HCT116 (cell line): ENCODE measurements at regions not wholly inside any gene's neighbourhood (a gene's known extent, or its start where the extent isn't known, plus 50 kb on each side); places are given as distances from the start of the nearest gene placed in this dataset.

ENCODE experiments used
- ATAC-seq: fragments of 200-7000 bp; cut with Tn5 transposase; 2 replicates; pipeline ENCODE4 v1.9.1; 2020; ENCODE audit warnings: mild to moderate bottlenecking, moderate library complexity
- BruUV-seq: library from RNA; stranded (reverse); fragments of 400-500 nt; replicated peaks from 2 replicates; lab custom pipeline; 2021; lab: Mats Ljungman, UMichigan
- CTCF ChIA-PET: fragments of 300-600 bp; sonication (Branson Sonifier 250); formaldehyde crosslinking; loops from one replicate; lab custom pipeline; 2021; ENCODE audit warnings: antibody characterized with exemption; lab: Charles Lee
- POLR2A ChIA-PET: fragments of 300-600, 350-600 bp; sonication (Branson Sonifier 250); formaldehyde crosslinking; loops from one replicate; lab custom pipeline; 2021; ENCODE audit warnings: antibody characterized with exemption; lab: Charles Lee
- RAD21 ChIA-PET, 2 experiments: fragments of 300-600 bp; sonication (Branson Sonifier 250); formaldehyde crosslinking; loops; one replicate each; lab custom pipeline; 2023; ENCODE audit warnings: low total read pairs in 2 of 2; ENCODE audit not compliant: uncharacterized antibody in 2 of 2, unreplicated experiment in 2 of 2, low non-redundant PET in 1 of 2; lab: Charles Lee
- DNase-seq: peaks from one replicate; pipeline ENCODE4 v3.0.0-alpha.2; 2010; ENCODE audit warnings: low read depth, low spot score
- H2AFZ ChIP-seq: fragments of 200-600 bp; shearing (Covaris generic), sonication (generic); 2 replicates; pipeline ENCODE4 v1.6.1; 2017; ENCODE audit warnings: low read depth, mixed run types, mixed read lengths, antibody characterized with exemption, low read length; ENCODE audit not compliant: poor library complexity, severe bottlenecking
- H3K27ac ChIP-seq: 2 replicates; pipeline ENCODE4 v1.5.1; 2012; ENCODE audit warnings: low read depth, low read length
- H3K27me3 ChIP-seq: fragments of 200-600 bp; sonication (generic); 2 replicates; pipeline ENCODE4 v1.6.1; 2016; ENCODE audit warnings: mixed run types, low read length, mixed read lengths; ENCODE audit not compliant: insufficient read depth
- H3K36me3 ChIP-seq, 2 experiments: fragments of 200-500 bp in 1 of 2; fragments of 200-600 bp in 1 of 2; sonication (Bioruptor generic) in 1 of 2; sonication (generic) in 1 of 2; 2 replicates each; pipeline versions ENCODE4 v1.5.1 to v1.6.1; 2014 to 2016; ENCODE audit warnings: low read length in 2 of 2, inconsistent platforms in 1 of 2, mixed read lengths in 1 of 2, mixed run types in 1 of 2; ENCODE audit not compliant: insufficient read depth in 2 of 2, control insufficient read depth in 1 of 2
- H3K4me1 ChIP-seq, 2 experiments: fragments of 200-600 bp in 1 of 2; sonication (generic) in 1 of 2; 2 replicates each; pipeline versions ENCODE4 v1.5.1 to v1.6.1; 2012 to 2017; ENCODE audit warnings: low read length in 2 of 2, inconsistent platforms in 1 of 2, mild to moderate bottlenecking in 1 of 2, mixed read lengths in 1 of 2, mixed run types in 1 of 2, moderate library complexity in 1 of 2; ENCODE audit not compliant: insufficient read depth in 2 of 2, control insufficient read depth in 1 of 2
- H3K4me2 ChIP-seq: fragments of 200-600 bp; sonication (generic); 2 replicates; pipeline ENCODE4 v1.6.1; 2017; ENCODE audit warnings: mixed run types, low read length, mixed read lengths
- H3K4me3 ChIP-seq, 2 experiments: fragments of 200-600 bp in 1 of 2; sonication (generic) in 1 of 2; replicated peaks in 1 of 2; 2 replicates each; pipeline ENCODE4 v1.5.1; 2011 to 2016; ENCODE audit warnings: low read length in 2 of 2, control low read depth in 1 of 2, low read depth in 1 of 2, mild to moderate bottlenecking in 1 of 2, mixed read lengths in 1 of 2, mixed run types in 1 of 2
- H3K79me2 ChIP-seq: fragments of 200-600 bp; sonication (generic); 2 replicates; pipeline ENCODE4 v1.6.1; 2017; ENCODE audit warnings: mild to moderate bottlenecking, mixed run types, low read length, moderate library complexity, mixed read lengths; ENCODE audit not compliant: insufficient read depth
- H3K9ac ChIP-seq: fragments of 200-600 bp; sonication (generic); 2 replicates; pipeline ENCODE4 v1.6.1; 2016; ENCODE audit warnings: low read length, mixed read lengths
- H3K9me2 ChIP-seq: fragments of 200-600 bp; sonication (generic), shearing (Covaris generic); 2 replicates; pipeline ENCODE4 v1.6.1; 2017; ENCODE audit warnings: mixed run types, mild to moderate bottlenecking, moderate library complexity; ENCODE audit not compliant: insufficient read depth
- H3K9me3 ChIP-seq, 2 experiments: fragments of 200-500 bp in 1 of 2; fragments of 200-600 bp in 1 of 2; sonication (Bioruptor generic) in 1 of 2; sonication (generic) in 1 of 2; 2 replicates each; pipeline ENCODE4 v1.6.1; 2014 to 2017; ENCODE audit warnings: low read length in 2 of 2, mixed read lengths in 2 of 2, inconsistent platforms in 1 of 2, low read depth in 1 of 2, mild to moderate bottlenecking in 1 of 2, mixed run types in 1 of 2, moderate library complexity in 1 of 2; ENCODE audit not compliant: control insufficient read depth in 1 of 2, insufficient read depth in 1 of 2
- H4K20me1 ChIP-seq: fragments of 200-600 bp; sonication (generic), shearing (Covaris generic); 2 replicates; pipeline ENCODE4 v1.6.1; 2017; ENCODE audit warnings: mixed run types, mild to moderate bottlenecking, moderate library complexity; ENCODE audit not compliant: insufficient read depth
- ATF3 ChIP-seq: IDR thresholded peaks from 2 replicates; pipeline ENCODE4 v1.6.1; 2012
- CTCF ChIP-seq, 3 experiments: fragments of 200-600 bp in 1 of 3; sonication (generic) in 1 of 3; IDR thresholded peaks in 2 of 3; conservative IDR thresholded peaks in 1 of 3; 2 replicates each; pipeline ENCODE4 v1.5.1; 2012 to 2017; ENCODE audit warnings: low read depth in 2 of 3, low read length in 2 of 3, antibody characterized with exemption in 1 of 3, borderline replicate concordance in 1 of 3, control low read depth in 1 of 3, mild to moderate bottlenecking in 1 of 3, mixed read lengths in 1 of 3, mixed run types in 1 of 3, moderate library complexity in 1 of 3; ENCODE audit not compliant: insufficient read depth in 1 of 3
- EGR1 ChIP-seq: IDR thresholded peaks from 2 replicates; pipeline ENCODE4 v1.6.1; 2012; ENCODE audit warnings: low read depth
- JUND ChIP-seq: IDR thresholded peaks from 2 replicates; pipeline ENCODE4 v1.6.1; 2012
- RAD21 ChIP-seq: IDR thresholded peaks from 2 replicates; pipeline ENCODE4 v1.6.1; 2012; ENCODE audit warnings: low read depth, mild to moderate bottlenecking
- REST ChIP-seq: IDR thresholded peaks from 2 replicates; pipeline ENCODE4 v1.6.1; 2012; ENCODE audit warnings: low read depth
- SIN3A ChIP-seq: IDR thresholded peaks from 2 replicates; pipeline ENCODE4 v1.6.1; 2012; ENCODE audit warnings: low read depth
- SP1 ChIP-seq: IDR thresholded peaks from 2 replicates; pipeline ENCODE4 v1.6.1; 2012; ENCODE audit warnings: low read depth
- TCF7L2 ChIP-seq: IDR thresholded peaks from 2 replicates; pipeline ENCODE4 v1.7.0; 2011; ENCODE audit warnings: borderline replicate concordance, inconsistent platforms; ENCODE audit not compliant: insufficient read depth, insufficient read length; ENCODE audit errors: extremely low read depth
- ZBTB33 ChIP-seq: IDR thresholded peaks from 2 replicates; pipeline ENCODE4 v1.6.1; 2011; ENCODE audit warnings: mild to moderate bottlenecking, low read length, moderate library complexity; ENCODE audit not compliant: insufficient replicate concordance; ENCODE audit errors: extremely low read depth
- ZFX ChIP-seq: fragments of 450-650 bp; IDR thresholded peaks from 2 replicates; pipeline ENCODE4 v1.6.1; 2017
- intact Hi-C: fragments of 100-400 bp; cut with micrococcal nuclease; formaldehyde crosslinking; loops from 2 replicates; pipeline ENCODE4 v1.10.0; 2022

GRCh38 chr3:89570465-89570864 is 463.0 kb downstream of the EPHA3 start:
- Histone ChIP-seq H3K4me2 (no peak overlapping the region), H3K9ac (no peak overlapping the region), H3K4me3 (no peak overlapping the region), H2AFZ (no peak overlapping the region), H3K4me1 (no peaks in the 10 kb centered on the region), H4K20me1 (no peaks in the 10 kb centered on the region), H3K9me2 (no peaks in the 10 kb centered on the region), H3K27ac (no peak overlapping the region), H3K27me3 (no peaks in the 10 kb centered on the region), H3K36me3 (no peaks in the 10 kb centered on the region), H3K9me3 (peaks cover 0 to 15% of the 10 kb centered on the region in 2 experiments; a peak in 3 of 4 replicates), H3K79me2 (no peaks in the 10 kb centered on the region)
- ATAC-seq (no peak), DNase-seq (no peak)
- no TSS peak for BruUV-seq
- TF ChIP-seq SIN3A (no peak), JUND (no peak), EGR1 (no peak), ZBTB33 (no peak), REST (no peak), ZFX (no peak), SP1 (no peak), RAD21 (no peak), CTCF (IDR thresholded peaks at IDR 0.05 in 2 of 3, conservative IDR thresholded peaks at IDR 0.05 in 1 of 3; ENCODE audit: borderline replicate concordance in 1 of 3, insufficient read depth in 1 of 3, low read depth in 2 of 3, low read length in 2 of 3) (no peak), TCF7L2 (no peak), ATF3 (no peak)
- ChIA-PET POLR2A (no interaction called here), CTCF (no interaction called here), RAD21 (no interaction called here)
- intact Hi-C loops, result no loop called here
